ENCODE measurements at regions not wholly inside any gene's neighbourhood (a gene's known extent, or its start where the extent isn't known, plus 50 kb on each side); places are given as distances from the start of the nearest gene placed in this dataset.

DNA sequence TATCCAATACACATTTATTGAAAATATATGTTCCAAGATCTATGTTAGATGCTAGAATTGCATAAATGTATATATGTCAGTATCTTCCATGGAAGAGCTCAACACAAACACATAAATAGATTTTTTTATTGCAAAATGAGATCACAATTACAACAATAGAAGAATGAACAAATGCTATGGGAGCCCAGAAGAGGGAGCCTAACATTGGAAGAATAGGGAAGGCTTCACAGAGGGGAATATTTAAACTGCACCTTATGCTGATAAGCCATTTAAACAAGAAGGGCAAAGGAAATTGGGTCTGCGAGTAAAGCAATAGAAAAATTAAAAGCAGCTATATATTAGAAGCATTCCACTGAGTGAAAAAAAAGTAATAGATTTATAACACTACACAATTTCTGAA is 96.1 kb upstream of the LRRC55 start:
- TF ChIP-seq, protein P1, sequence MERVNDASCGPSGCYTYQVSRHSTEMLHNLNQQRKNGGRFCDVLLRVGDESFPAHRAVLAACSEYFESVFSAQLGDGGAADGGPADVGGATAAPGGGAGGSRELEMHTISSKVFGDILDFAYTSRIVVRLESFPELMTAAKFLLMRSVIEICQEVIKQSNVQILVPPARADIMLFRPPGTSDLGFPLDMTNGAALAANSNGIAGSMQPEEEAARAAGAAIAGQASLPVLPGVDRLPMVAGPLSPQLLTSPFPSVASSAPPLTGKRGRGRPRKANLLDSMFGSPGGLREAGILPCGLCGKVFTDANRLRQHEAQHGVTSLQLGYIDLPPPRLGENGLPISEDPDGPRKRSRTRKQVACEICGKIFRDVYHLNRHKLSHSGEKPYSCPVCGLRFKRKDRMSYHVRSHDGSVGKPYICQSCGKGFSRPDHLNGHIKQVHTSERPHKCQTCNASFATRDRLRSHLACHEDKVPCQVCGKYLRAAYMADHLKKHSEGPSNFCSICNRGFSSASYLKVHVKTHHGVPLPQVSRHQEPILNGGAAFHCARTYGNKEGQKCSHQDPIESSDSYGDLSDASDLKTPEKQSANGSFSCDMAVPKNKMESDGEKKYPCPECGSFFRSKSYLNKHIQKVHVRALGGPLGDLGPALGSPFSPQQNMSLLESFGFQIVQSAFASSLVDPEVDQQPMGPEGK (CRISPR knock-in tag; IDR thresholded peaks at IDR 0.05; ENCODE audit: borderline replicate concordance), result no peak
- TF ChIP-seq TSHZ2 (CRISPR knock-in tag; IDR thresholded peaks at IDR 0.05) (no peak), POU6F1 (CRISPR knock-in tag; IDR thresholded peaks at IDR 0.05; ENCODE audit: borderline replicate concordance, low read depth) (no peak), ISL1 (CRISPR knock-in tag; IDR thresholded peaks at IDR 0.05) (no peak)
- ATAC-seq, result no peak

DNA sequence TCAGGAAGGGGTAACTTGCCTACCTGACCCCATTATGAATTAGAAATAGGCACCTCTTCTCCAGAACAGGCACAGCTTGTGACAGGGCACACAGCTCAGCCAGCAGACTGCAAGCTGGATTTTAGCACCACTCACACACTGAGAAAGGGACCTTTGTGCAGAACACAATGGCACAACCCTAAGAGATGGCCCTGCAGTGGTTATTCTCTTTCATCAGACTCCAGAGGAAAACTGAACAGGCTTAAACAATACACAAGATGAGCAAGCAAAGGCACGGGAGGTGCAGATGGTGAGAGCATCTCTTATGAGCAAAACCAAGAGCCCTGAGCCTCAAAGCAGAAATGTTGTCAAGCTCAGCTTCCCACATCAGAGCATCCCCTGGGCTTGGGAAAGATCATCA is 93.8 kb upstream of the LRRC55 start:
- no peak for ATAC-seq
- TF ChIP-seq BACH2 (CRISPR knock-in tag; IDR thresholded peaks at IDR 0.05; ENCODE audit: borderline replicate concordance) (no peak), ARNTL (CRISPR knock-in tag; IDR thresholded peaks at IDR 0.05; ENCODE audit: borderline replicate concordance, low read depth) (no peak), ZNF8 (CRISPR knock-in tag; IDR thresholded peaks at IDR 0.05) (no peak)

GRCh38 chr11:57092028-57092698 is 89.6 kb upstream of the LRRC55 start:
- ATAC-seq, result no peak
- no peak for TF ChIP-seq ZNF8 (CRISPR knock-in tag; IDR thresholded peaks at IDR 0.05)
- TF ChIP-seq CSDC2 (CRISPR knock-in tag; IDR thresholded peaks at IDR 0.05), result no peak
- TF ChIP-seq ZFP30 (CRISPR knock-in tag; IDR thresholded peaks at IDR 0.05), result no peak
- TF ChIP-seq ISL1 (CRISPR knock-in tag; IDR thresholded peaks at IDR 0.05), result no peak
- no peak for TF ChIP-seq OSR1 (CRISPR knock-in tag; IDR thresholded peaks at IDR 0.05)
- no peak for TF ChIP-seq SNAI2 (CRISPR knock-in tag; IDR thresholded peaks at IDR 0.05)
- no peak for TF ChIP-seq TSHZ2 (CRISPR knock-in tag; IDR thresholded peaks at IDR 0.05)
- TF ChIP-seq PPARA (CRISPR knock-in tag; IDR thresholded peaks at IDR 0.05; ENCODE audit: borderline replicate concordance), result no peak
- no peak for TF ChIP-seq CSRNP3 (CRISPR knock-in tag; IDR thresholded peaks at IDR 0.05)
- TF ChIP-seq RARB (CRISPR knock-in tag; IDR thresholded peaks at IDR 0.05), result no peak
- TF ChIP-seq, protein P2, sequence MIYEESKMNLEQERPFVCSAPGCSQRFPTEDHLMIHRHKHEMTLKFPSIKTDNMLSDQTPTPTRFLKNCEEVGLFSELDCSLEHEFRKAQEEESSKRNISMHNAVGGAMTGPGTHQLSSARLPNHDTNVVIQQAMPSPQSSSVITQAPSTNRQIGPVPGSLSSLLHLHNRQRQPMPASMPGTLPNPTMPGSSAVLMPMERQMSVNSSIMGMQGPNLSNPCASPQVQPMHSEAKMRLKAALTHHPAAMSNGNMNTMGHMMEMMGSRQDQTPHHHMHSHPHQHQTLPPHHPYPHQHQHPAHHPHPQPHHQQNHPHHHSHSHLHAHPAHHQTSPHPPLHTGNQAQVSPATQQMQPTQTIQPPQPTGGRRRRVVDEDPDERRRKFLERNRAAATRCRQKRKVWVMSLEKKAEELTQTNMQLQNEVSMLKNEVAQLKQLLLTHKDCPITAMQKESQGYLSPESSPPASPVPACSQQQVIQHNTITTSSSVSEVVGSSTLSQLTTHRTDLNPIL (CRISPR knock-in tag; IDR thresholded peaks at IDR 0.05; ENCODE audit: low read depth), result no peak
- no peak for TF ChIP-seq POU6F1 (CRISPR knock-in tag; IDR thresholded peaks at IDR 0.05; ENCODE audit: borderline replicate concordance, low read depth)
- no peak for TF ChIP-seq TCF4 (CRISPR knock-in tag; IDR thresholded peaks at IDR 0.05; ENCODE audit: borderline replicate concordance)
- TF ChIP-seq ZFP3 (CRISPR knock-in tag; IDR thresholded peaks at IDR 0.05), result no peak
- TF ChIP-seq ZNF70 (CRISPR knock-in tag; IDR thresholded peaks at IDR 0.05), result no peak
- TF ChIP-seq ARNTL (CRISPR knock-in tag; IDR thresholded peaks at IDR 0.05; ENCODE audit: borderline replicate concordance, low read depth), result no peak
- TF ChIP-seq, protein P1 (CRISPR knock-in tag; IDR thresholded peaks at IDR 0.05; ENCODE audit: borderline replicate concordance), result no peak
- no peak for TF ChIP-seq ZC3H10 (CRISPR knock-in tag; IDR thresholded peaks at IDR 0.05)
- no peak for TF ChIP-seq GLIS3 (CRISPR knock-in tag; IDR thresholded peaks at IDR 0.05)
- TF ChIP-seq ZNF565 (CRISPR knock-in tag; conservative IDR thresholded peaks at IDR 0.05; ENCODE audit: low read depth), result no peak

Measured in SK-N-SH treated with all-trans-retinoic acid at 6 μM for 48 hours (cell line).